Progenitor cell of endocrine pancreas (in vitro differentiated cells): ENCODE measurements at regions not wholly inside any gene's neighbourhood (a gene's known extent, or its start where the extent isn't known, plus 50 kb on each side); places are given as distances from the start of the nearest gene placed in this dataset.

Experiments
- DNase-seq: peaks from one replicate; pipeline ENCODE4 v3.0.0; 2021; ENCODE audit warnings: low spot score; ENCODE audit not compliant: unreplicated experiment
- H3K27ac Mint-ChIP-seq: 2 replicates; pipeline ENCODE4 v1.8.0; 2021; ENCODE audit warnings: mild to moderate bottlenecking, moderate library complexity, mixed read lengths
- H3K27me3 Mint-ChIP-seq: 2 replicates; pipeline ENCODE4 v1.8.0; 2021; ENCODE audit warnings: mixed read lengths
- H3K36me3 Mint-ChIP-seq: 2 replicates; pipeline ENCODE4 v1.8.0; 2022; ENCODE audit warnings: mixed read lengths; ENCODE audit not compliant: insufficient read depth
- H3K4me1 Mint-ChIP-seq: 2 replicates; pipeline ENCODE4 v1.8.0; 2021; ENCODE audit warnings: low read depth, mixed read lengths
- H3K4me3 Mint-ChIP-seq: 2 replicates; pipeline ENCODE4 v1.8.0; 2021; ENCODE audit warnings: low read depth, mild to moderate bottlenecking, moderate library complexity, mixed read lengths
- H3K9me3 Mint-ChIP-seq: 2 replicates; pipeline ENCODE4 v1.8.0; 2021; ENCODE audit warnings: low read depth, mixed read lengths
- TF ChIP-seq, protein P1 (sequence below): fragments of 200-600 bp; sonication (generic); IDR thresholded peaks from one replicate; pipeline ENCODE4 v1.5.0; 2021; ENCODE audit warnings: antibody characterized with exemption, mild to moderate bottlenecking; ENCODE audit not compliant: unreplicated experiment

DNA sequence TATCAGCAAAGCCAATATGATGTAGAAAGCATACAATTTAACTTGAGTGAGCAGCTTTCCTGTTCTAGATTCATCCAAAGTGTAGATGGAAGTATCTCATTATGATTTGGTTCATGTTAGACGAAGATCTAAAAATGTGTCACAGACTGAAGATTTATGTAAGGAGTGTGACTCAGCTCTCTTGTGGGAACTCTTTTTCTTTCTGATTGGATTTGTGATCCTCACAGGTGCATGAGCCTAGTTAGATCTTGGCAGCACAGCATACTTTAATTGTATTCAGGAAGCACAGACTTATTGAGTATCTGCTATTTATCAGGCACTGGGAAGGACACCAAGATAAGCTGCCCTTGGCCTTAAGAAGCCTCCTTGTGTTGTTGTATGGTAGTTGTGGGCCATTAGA lies 147.1 kb downstream of the C11orf91 start:
- Mint-ChIP-seq H3K27ac (no peak overlapping the region), H3K27me3 (no peaks in the 10 kb centered on the region), H3K4me1 (no peaks in the 10 kb centered on the region), H3K4me3 (no peak overlapping the region), H3K36me3 (peaks cover 2% of the 10 kb centered on the region), H3K9me3 (no peaks in the 10 kb centered on the region)
- TF ChIP-seq, protein P1, sequence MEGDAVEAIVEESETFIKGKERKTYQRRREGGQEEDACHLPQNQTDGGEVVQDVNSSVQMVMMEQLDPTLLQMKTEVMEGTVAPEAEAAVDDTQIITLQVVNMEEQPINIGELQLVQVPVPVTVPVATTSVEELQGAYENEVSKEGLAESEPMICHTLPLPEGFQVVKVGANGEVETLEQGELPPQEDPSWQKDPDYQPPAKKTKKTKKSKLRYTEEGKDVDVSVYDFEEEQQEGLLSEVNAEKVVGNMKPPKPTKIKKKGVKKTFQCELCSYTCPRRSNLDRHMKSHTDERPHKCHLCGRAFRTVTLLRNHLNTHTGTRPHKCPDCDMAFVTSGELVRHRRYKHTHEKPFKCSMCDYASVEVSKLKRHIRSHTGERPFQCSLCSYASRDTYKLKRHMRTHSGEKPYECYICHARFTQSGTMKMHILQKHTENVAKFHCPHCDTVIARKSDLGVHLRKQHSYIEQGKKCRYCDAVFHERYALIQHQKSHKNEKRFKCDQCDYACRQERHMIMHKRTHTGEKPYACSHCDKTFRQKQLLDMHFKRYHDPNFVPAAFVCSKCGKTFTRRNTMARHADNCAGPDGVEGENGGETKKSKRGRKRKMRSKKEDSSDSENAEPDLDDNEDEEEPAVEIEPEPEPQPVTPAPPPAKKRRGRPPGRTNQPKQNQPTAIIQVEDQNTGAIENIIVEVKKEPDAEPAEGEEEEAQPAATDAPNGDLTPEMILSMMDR, result no peak
- DNase-seq, result no peak

DNA sequence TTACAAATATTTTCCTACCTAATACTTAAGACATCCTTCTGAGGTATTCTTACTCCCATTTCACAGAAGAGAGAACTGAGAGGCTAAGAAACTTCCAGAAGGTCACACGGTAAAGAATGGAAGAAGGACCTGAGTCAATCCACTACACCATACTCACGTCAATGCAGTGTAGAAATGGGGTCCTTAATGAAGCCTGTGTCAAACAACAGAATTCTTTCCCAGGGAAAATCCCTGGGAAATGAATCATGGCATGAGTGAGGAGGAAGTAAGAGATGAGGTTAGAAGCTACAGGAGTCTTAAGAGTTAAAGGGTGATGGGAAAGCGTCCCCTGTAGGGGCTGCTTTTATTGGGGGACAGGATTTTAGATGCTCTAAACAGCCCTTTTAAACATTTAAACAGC lies 147.9 kb downstream of the C11orf91 start:
- Mint-ChIP-seq H3K4me3 (no peak overlapping the region), H3K27me3 (no peaks in the 10 kb centered on the region)

DNA sequence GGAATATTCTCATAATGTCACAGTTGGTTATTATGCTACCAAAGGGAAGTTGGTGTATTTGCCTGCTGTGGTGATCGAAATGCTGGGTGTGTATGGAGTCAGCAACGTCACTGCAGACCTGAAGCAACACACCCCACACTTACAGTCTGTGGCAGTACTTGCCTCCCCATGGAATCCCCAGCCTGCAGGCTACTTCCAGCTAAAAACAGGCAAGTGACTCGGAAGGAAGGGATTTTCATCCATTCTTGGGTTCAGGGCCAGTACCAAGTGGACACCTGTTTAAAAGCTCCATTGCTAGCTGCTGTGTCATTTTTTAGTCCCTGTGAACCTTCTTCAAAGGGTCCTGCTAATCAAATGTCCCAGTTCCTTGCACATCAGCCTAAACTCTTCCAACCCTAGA lies 149.6 kb downstream of the C11orf91 start:
- H3K4me1 Mint-ChIP-seq, result no peaks in the 10 kb centered on the region
- H3K9me3 Mint-ChIP-seq, result no peaks in the 10 kb centered on the region
- TF ChIP-seq, protein P1, result no peak
- peaks cover 2% of the 10 kb centered on the region for H3K36me3 Mint-ChIP-seq
- DNase-seq, result no peak
- H3K27ac Mint-ChIP-seq, result no peak overlapping the region
- H3K4me3 Mint-ChIP-seq, result no peak overlapping the region
- no peaks in the 10 kb centered on the region for H3K27me3 Mint-ChIP-seq

More for the DNA sequence above, 147.9 kb downstream of the C11orf91 start:
- Mint-ChIP-seq H3K9me3 (no peaks in the 10 kb centered on the region), H3K4me1 (no peaks in the 10 kb centered on the region), H3K36me3 (peaks cover 2% of the 10 kb centered on the region), H3K27ac (no peak overlapping the region)
- DNase-seq, result no peak
- TF ChIP-seq, protein P1, result no peak

DNA sequence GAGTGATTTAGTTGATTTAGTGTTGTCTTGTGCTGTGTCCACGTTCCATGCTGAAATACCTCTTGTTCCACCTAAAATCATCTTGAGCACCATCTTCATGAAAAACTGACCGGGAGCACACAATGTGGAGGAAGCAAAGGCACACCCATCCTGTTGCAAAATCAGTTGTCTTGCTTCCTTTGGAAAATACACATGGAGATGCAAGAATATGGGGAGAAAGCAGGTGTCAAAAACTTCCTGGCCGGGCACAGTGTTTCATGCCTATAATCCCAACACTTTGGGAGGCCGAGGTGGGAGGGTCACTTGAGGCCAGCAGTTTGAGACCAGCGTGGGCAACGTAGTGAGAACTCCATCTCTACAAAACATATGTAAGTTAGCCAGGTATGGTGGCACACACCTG lies 151.1 kb downstream of the C11orf91 start:
- no peaks in the 10 kb centered on the region for H3K4me1 Mint-ChIP-seq
- no peak for DNase-seq
- peaks cover 2% of the 10 kb centered on the region for H3K36me3 Mint-ChIP-seq
- H3K27ac Mint-ChIP-seq, result no peak overlapping the region
- no peaks in the 10 kb centered on the region for H3K9me3 Mint-ChIP-seq
- no peak overlapping the region for H3K4me3 Mint-ChIP-seq
- TF ChIP-seq, protein P1, result no peak
- no peaks in the 10 kb centered on the region for H3K27me3 Mint-ChIP-seq

DNA sequence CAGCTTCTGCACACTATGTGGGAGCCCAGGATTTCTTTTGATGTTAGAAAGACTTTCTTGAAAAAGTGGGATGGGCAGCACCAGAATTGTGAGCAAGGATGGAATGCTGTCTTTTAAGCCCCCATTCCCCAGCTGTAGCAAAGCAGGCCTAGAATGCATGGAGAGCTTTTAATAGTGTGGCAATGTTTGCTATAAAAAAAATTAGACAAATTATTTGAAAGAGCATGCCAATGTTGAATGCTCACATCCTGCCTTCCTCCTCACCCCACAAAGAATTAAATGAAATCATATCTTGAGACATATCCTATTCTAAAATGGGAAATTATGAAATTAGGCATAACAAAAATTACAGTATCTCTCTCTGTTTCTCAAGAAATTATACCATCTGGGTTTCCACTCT lies 154.7 kb downstream of the C11orf91 start:
- peaks cover 11% of the 10 kb centered on the region for H3K27me3 Mint-ChIP-seq
- no peak overlapping the region for H3K4me3 Mint-ChIP-seq
- DNase-seq, result no peak
- H3K9me3 Mint-ChIP-seq, result no peaks in the 10 kb centered on the region
- TF ChIP-seq, protein P1, result no peak
- H3K27ac Mint-ChIP-seq, result no peak overlapping the region
- no peaks in the 10 kb centered on the region for H3K4me1 Mint-ChIP-seq
- peaks cover 2% of the 10 kb centered on the region for H3K36me3 Mint-ChIP-seq
